ENCODE measurements at regions not wholly inside any gene's neighbourhood (a gene's known extent, or its start where the extent isn't known, plus 50 kb on each side); places are given as distances from the start of the nearest gene placed in this dataset.

GRCh38 chr22:49505337-49506009 lies 322.2 kb downstream of the BRD1 start:
- Histone ChIP-seq H3K4me3 (ENCODE audit: low read length in 2 of 2) (no peak overlapping the region), H3K9me3 (ENCODE audit: control insufficient read depth in 2 of 2, low read length in 2 of 2) (peaks cover 0 to 2% of the 10 kb centered on the region in 2 donors), H3K27ac (ENCODE audit: low read length) (no peak overlapping the region), H3K4me1 (ENCODE audit: control insufficient read depth, insufficient read depth, low read length) (no peaks in the 10 kb centered on the region), H3K36me3 (ENCODE audit: control insufficient read depth in 2 of 2, insufficient read depth in 2 of 2, low read length in 2 of 2) (no peaks in the 10 kb centered on the region), H3K27me3 (ENCODE audit: control insufficient read depth in 1 of 2, insufficient read depth in 2 of 2, low read length in 2 of 2) (no peaks in the 10 kb centered on the region), H3K9ac (ENCODE audit: low read length in 2 of 2) (no peak overlapping the region)

- Histone ChIP-seq H3K27me3 (ENCODE audit: control insufficient read depth in 1 of 2, insufficient read depth in 2 of 2, low read length in 2 of 2) (no peaks in the 10 kb centered on the region), H3K9ac (ENCODE audit: low read length in 2 of 2) (no peak overlapping the region), H3K27ac (ENCODE audit: low read length) (no peak overlapping the region), H3K36me3 (ENCODE audit: control insufficient read depth in 2 of 2, insufficient read depth in 2 of 2, low read length in 2 of 2) (no peaks in the 10 kb centered on the region), H3K4me1 (ENCODE audit: control insufficient read depth, insufficient read depth, low read length) (no peaks in the 10 kb centered on the region), H3K4me3 (ENCODE audit: low read length in 2 of 2) (no peak overlapping the region), H3K9me3 (ENCODE audit: control insufficient read depth in 2 of 2, low read length in 2 of 2) (no peaks in the 10 kb centered on the region)
Measured at GRCh38 chr22:49503896-49504521, 323.7 kb downstream of the BRD1 start.

GRCh38 chr22:49503321-49503720 lies 324.4 kb downstream of the BRD1 start:
- H3K4me3 ChIP-seq (ENCODE audit: low read length in 2 of 2), result no peak overlapping the region
- no peaks in the 10 kb centered on the region for H3K27me3 ChIP-seq (ENCODE audit: control insufficient read depth in 1 of 2, insufficient read depth in 2 of 2, low read length in 2 of 2)
- H3K27ac ChIP-seq (ENCODE audit: low read length), result no peak overlapping the region
- no peaks in the 10 kb centered on the region for H3K36me3 ChIP-seq (ENCODE audit: control insufficient read depth in 2 of 2, insufficient read depth in 2 of 2, low read length in 2 of 2)
- H3K9ac ChIP-seq (ENCODE audit: low read length in 2 of 2), result no peak overlapping the region
- no peaks in the 10 kb centered on the region for H3K4me1 ChIP-seq (ENCODE audit: control insufficient read depth, insufficient read depth, low read length)
- H3K9me3 ChIP-seq (ENCODE audit: control insufficient read depth in 2 of 2, low read length in 2 of 2), result peaks cover 0 to 3% of the 10 kb centered on the region in 2 donors

GRCh38 chr22:49502126-49502826 lies 325.4 kb downstream of the BRD1 start:
- Histone ChIP-seq H3K4me3 (ENCODE audit: low read length in 2 of 2) (no peak overlapping the region), H3K36me3 (ENCODE audit: control insufficient read depth in 2 of 2, insufficient read depth in 2 of 2, low read length in 2 of 2) (no peaks in the 10 kb centered on the region), H3K9me3 (ENCODE audit: control insufficient read depth in 2 of 2, low read length in 2 of 2) (peaks cover 0 to 3% of the 10 kb centered on the region in 2 donors), H3K27me3 (ENCODE audit: control insufficient read depth in 1 of 2, insufficient read depth in 2 of 2, low read length in 2 of 2) (no peaks in the 10 kb centered on the region), H3K4me1 (ENCODE audit: control insufficient read depth, insufficient read depth, low read length) (no peaks in the 10 kb centered on the region), H3K9ac (ENCODE audit: low read length in 2 of 2) (no peak overlapping the region), H3K27ac (ENCODE audit: low read length) (no peak overlapping the region)

- Histone ChIP-seq H3K9me3 (ENCODE audit: control insufficient read depth in 2 of 2, low read length in 2 of 2) (peaks cover 0 to 7% of the 10 kb centered on the region in 2 donors), H3K4me1 (ENCODE audit: control insufficient read depth, insufficient read depth, low read length) (no peaks in the 10 kb centered on the region), H3K9ac (ENCODE audit: low read length in 2 of 2) (no peak overlapping the region), H3K27me3 (ENCODE audit: control insufficient read depth in 1 of 2, insufficient read depth in 2 of 2, low read length in 2 of 2) (no peaks in the 10 kb centered on the region), H3K4me3 (ENCODE audit: low read length in 2 of 2) (no peak overlapping the region), H3K36me3 (ENCODE audit: control insufficient read depth in 2 of 2, insufficient read depth in 2 of 2, low read length in 2 of 2) (no peaks in the 10 kb centered on the region), H3K27ac (ENCODE audit: low read length) (no peak overlapping the region)
Measured at GRCh38 chr22:49500942-49501395, 326.7 kb downstream of the BRD1 start.

GRCh38 chr22:49500076-49500460 lies 327.6 kb downstream of the BRD1 start:
- no peak overlapping the region for H3K9ac ChIP-seq (ENCODE audit: low read length in 2 of 2)
- no peak overlapping the region for H3K4me3 ChIP-seq (ENCODE audit: low read length in 2 of 2)
- H3K27ac ChIP-seq (ENCODE audit: low read length), result no peak overlapping the region
- H3K4me1 ChIP-seq (ENCODE audit: control insufficient read depth, insufficient read depth, low read length), result no peaks in the 10 kb centered on the region
- H3K27me3 ChIP-seq (ENCODE audit: control insufficient read depth in 1 of 2, insufficient read depth in 2 of 2, low read length in 2 of 2), result no peaks in the 10 kb centered on the region
- no peaks in the 10 kb centered on the region for H3K36me3 ChIP-seq (ENCODE audit: control insufficient read depth in 2 of 2, insufficient read depth in 2 of 2, low read length in 2 of 2)
- peaks cover 0 to 7% of the 10 kb centered on the region in 2 donors for H3K9me3 ChIP-seq (ENCODE audit: control insufficient read depth in 2 of 2, low read length in 2 of 2)

GRCh38 chr22:49499433-49500075 lies 328.1 kb downstream of the BRD1 start:
- H3K27me3 ChIP-seq (ENCODE audit: control insufficient read depth in 1 of 2, insufficient read depth in 2 of 2, low read length in 2 of 2), result no peaks in the 10 kb centered on the region
- peaks cover 0 to 10% of the 10 kb centered on the region in 2 donors for H3K9me3 ChIP-seq (ENCODE audit: control insufficient read depth in 2 of 2, low read length in 2 of 2)
- H3K9ac ChIP-seq (ENCODE audit: low read length in 2 of 2), result no peak overlapping the region
- no peaks in the 10 kb centered on the region for H3K4me1 ChIP-seq (ENCODE audit: control insufficient read depth, insufficient read depth, low read length)
- H3K27ac ChIP-seq (ENCODE audit: low read length), result no peak overlapping the region
- no peak overlapping the region for H3K4me3 ChIP-seq (ENCODE audit: low read length in 2 of 2)
- H3K36me3 ChIP-seq (ENCODE audit: control insufficient read depth in 2 of 2, insufficient read depth in 2 of 2, low read length in 2 of 2), result no peaks in the 10 kb centered on the region

GRCh38 chr22:49497266-49497665 lies 330.4 kb downstream of the BRD1 start:
- Histone ChIP-seq H3K9me3 (ENCODE audit: control insufficient read depth in 2 of 2, low read length in 2 of 2) (peaks cover 0 to 10% of the 10 kb centered on the region in 2 donors), H3K4me1 (ENCODE audit: control insufficient read depth, insufficient read depth, low read length) (no peaks in the 10 kb centered on the region), H3K9ac (ENCODE audit: low read length in 2 of 2) (no peak overlapping the region), H3K27ac (ENCODE audit: low read length) (no peak overlapping the region), H3K4me3 (ENCODE audit: low read length in 2 of 2) (no peak overlapping the region), H3K36me3 (ENCODE audit: control insufficient read depth in 2 of 2, insufficient read depth in 2 of 2, low read length in 2 of 2) (no peaks in the 10 kb centered on the region), H3K27me3 (ENCODE audit: control insufficient read depth in 1 of 2, insufficient read depth in 2 of 2, low read length in 2 of 2) (peaks cover 0 to 2% of the 10 kb centered on the region in 2 donors)

- H3K9ac ChIP-seq (ENCODE audit: low read length in 2 of 2), result no peak overlapping the region
- no peaks in the 10 kb centered on the region for H3K36me3 ChIP-seq (ENCODE audit: control insufficient read depth in 2 of 2, insufficient read depth in 2 of 2, low read length in 2 of 2)
- H3K4me1 ChIP-seq (ENCODE audit: control insufficient read depth, insufficient read depth, low read length), result no peaks in the 10 kb centered on the region
- H3K9me3 ChIP-seq (ENCODE audit: control insufficient read depth in 2 of 2, low read length in 2 of 2), result peaks cover 0 to 10% of the 10 kb centered on the region in 2 donors
- H3K27ac ChIP-seq (ENCODE audit: low read length), result no peak overlapping the region
- H3K4me3 ChIP-seq (ENCODE audit: low read length in 2 of 2), result no peak overlapping the region
- peaks cover 0 to 2% of the 10 kb centered on the region in 2 donors for H3K27me3 ChIP-seq (ENCODE audit: control insufficient read depth in 1 of 2, insufficient read depth in 2 of 2, low read length in 2 of 2)
Measured at GRCh38 chr22:49494555-49494954, 333.1 kb downstream of the BRD1 start.

GRCh38 chr22:49492741-49493251 lies 334.9 kb downstream of the BRD1 start:
- Histone ChIP-seq H3K4me1 (ENCODE audit: control insufficient read depth, insufficient read depth, low read length) (no peaks in the 10 kb centered on the region), H3K4me3 (ENCODE audit: low read length in 2 of 2) (no peak overlapping the region), H3K9ac (ENCODE audit: low read length in 2 of 2) (no peak overlapping the region), H3K9me3 (ENCODE audit: control insufficient read depth in 2 of 2, low read length in 2 of 2) (peaks cover 0 to 6% of the 10 kb centered on the region in 2 donors), H3K27ac (ENCODE audit: low read length) (no peak overlapping the region), H3K36me3 (ENCODE audit: control insufficient read depth in 2 of 2, insufficient read depth in 2 of 2, low read length in 2 of 2) (no peaks in the 10 kb centered on the region), H3K27me3 (ENCODE audit: control insufficient read depth in 1 of 2, insufficient read depth in 2 of 2, low read length in 2 of 2) (peaks cover 0 to 2% of the 10 kb centered on the region in 2 donors)

All from stomach smooth muscle (tissue), 2 donors.